Transverse colon (tissue), 4 donors: ENCODE measurements at regions not wholly inside any gene's neighbourhood (a gene's known extent, or its start where the extent isn't known, plus 50 kb on each side); places are given as distances from the start of the nearest gene placed in this dataset.

Experiments used
- DNase-seq: peaks from one replicate; pipeline ENCODE4 v3.0.0-alpha.2; 2019
- H3K27ac ChIP-seq, 4 donors: fragments of 200-600 bp; sonication (generic); 2 replicates each; pipeline ENCODE4 v1.5.1; 2016 to 2018; ENCODE audit warnings: inconsistent platforms in 4 of 4
- H3K27me3 ChIP-seq: fragments of 200-600 bp; sonication (generic); 2 replicates; pipeline ENCODE4 v1.5.1; 2017; ENCODE audit warnings: inconsistent platforms
- H3K36me3 ChIP-seq, 4 donors: fragments of 200-600 bp; sonication (generic); 2 replicates each; pipeline ENCODE4 v1.5.1; 2017 to 2019; ENCODE audit warnings: inconsistent platforms in 4 of 4
- H3K4me1 ChIP-seq, 4 donors: fragments of 200-600 bp; sonication (generic); 2 replicates each; pipeline ENCODE4 v1.5.1; 2017 to 2020; ENCODE audit warnings: inconsistent platforms in 4 of 4
- H3K4me3 ChIP-seq, 4 donors: fragments of 200-600 bp; sonication (generic); 1 replicate in 1 of 4; 2 replicates in 3 of 4; pipeline versions ENCODE4 v1.5.1 to v1.6.1; 2017 to 2019; ENCODE audit warnings: inconsistent platforms in 4 of 4
- H3K9me3 ChIP-seq, 2 donors: fragments of 200-600 bp; sonication (generic); 2 replicates each; pipeline ENCODE4 v1.5.1; 2017 to 2019; ENCODE audit warnings: inconsistent platforms in 2 of 2
- EP300 ChIP-seq: sonication (generic); formaldehyde crosslinking; IDR thresholded peaks from one replicate; pipeline ENCODE4 v1.6.1; 2017; ENCODE audit warnings: antibody characterized with exemption, low read depth
- POLR2A ChIP-seq: fragments of 450-650 bp; IDR thresholded peaks from one replicate; pipeline ENCODE4 v1.6.1; 2016; ENCODE audit warnings: antibody characterized with exemption, mild to moderate bottlenecking, moderate library complexity
- POLR2AphosphoS5 ChIP-seq, 3 donors: sonication (generic); formaldehyde crosslinking; IDR thresholded peaks; one replicate each; pipeline ENCODE4 v1.6.1; 2016; ENCODE audit warnings: antibody characterized with exemption in 3 of 3
- WGBS, 2 donors: methylation state at CpG; one replicate each; pipeline ENCODE4 v1.1.5; 2018; ENCODE audit warnings: low coverage in 1 of 2; 5-methylcytosine and 5-hydroxymethylcytosine counted together
- in situ Hi-C, 4 donors: fragments of 200-750 bp; cut with MboI; loops; one replicate each; pipeline versions ENCODE4 v1.15.0 to v1.15.1; 2017; ENCODE audit warnings: low sequenced_read_pairs in 3 of 4, low pct_ligation_motif_present in 1 of 4, low pct_unique_long_range_greater_than_20kb in 1 of 4
- intact Hi-C: fragments of 100-400 bp; cut with DNase I; formaldehyde crosslinking; loops from one replicate; pipeline ENCODE4 v1.15.1; 2023; ENCODE audit warnings: low total_unique reads
- TF ChIP-seq, protein P1 (sequence below), 5 experiments: fragments of 200-600 bp in 3 of 5; fragments of 450-650 bp in 2 of 5; sonication (generic) in 3 of 5; IDR thresholded peaks; 1 replicate in 2 of 5; 2 replicates in 3 of 5; pipeline ENCODE4 v1.5.1; 2016 to 2017; ENCODE audit warnings: antibody characterized with exemption in 5 of 5, inconsistent platforms in 3 of 5, mild to moderate bottlenecking in 2 of 5, moderate library complexity in 1 of 5

DNA sequence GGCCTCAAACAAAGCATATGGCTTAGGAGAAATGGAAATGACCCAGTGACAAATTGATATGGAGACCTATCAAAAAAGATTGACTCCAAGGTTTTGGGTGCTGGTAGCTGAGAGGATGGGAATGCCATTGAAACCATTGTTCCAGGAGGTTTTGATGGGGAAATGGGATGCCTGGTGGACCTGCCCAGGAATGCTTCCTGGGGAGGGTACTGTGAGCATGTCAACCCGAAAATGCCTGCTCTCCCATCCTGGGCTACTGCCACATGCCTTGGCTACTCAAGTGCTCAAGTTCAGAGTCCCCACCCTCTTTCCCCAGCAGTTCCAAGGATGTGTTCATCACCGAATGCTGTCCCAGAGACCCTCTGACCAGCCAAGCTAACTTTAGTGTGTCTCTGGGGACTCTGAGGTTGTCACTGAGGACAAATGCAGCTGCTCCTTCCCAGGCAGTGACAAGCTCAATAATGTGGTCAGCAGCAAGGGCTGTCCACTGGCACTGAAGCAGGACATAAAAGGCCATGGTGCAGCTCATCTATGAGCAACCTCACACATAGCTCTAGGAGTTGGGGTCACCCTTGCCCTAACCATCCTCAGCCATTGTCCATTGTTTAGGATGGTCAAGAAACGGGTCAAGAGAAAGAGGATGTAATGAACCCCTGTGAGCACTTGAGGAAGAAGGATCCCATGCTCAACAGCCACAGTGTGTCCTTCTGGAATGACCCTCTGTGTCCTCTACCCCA, 83.7 kb downstream of the TRIM29 start:
- no peak for TF ChIP-seq POLR2A
- TF ChIP-seq, protein P1, sequence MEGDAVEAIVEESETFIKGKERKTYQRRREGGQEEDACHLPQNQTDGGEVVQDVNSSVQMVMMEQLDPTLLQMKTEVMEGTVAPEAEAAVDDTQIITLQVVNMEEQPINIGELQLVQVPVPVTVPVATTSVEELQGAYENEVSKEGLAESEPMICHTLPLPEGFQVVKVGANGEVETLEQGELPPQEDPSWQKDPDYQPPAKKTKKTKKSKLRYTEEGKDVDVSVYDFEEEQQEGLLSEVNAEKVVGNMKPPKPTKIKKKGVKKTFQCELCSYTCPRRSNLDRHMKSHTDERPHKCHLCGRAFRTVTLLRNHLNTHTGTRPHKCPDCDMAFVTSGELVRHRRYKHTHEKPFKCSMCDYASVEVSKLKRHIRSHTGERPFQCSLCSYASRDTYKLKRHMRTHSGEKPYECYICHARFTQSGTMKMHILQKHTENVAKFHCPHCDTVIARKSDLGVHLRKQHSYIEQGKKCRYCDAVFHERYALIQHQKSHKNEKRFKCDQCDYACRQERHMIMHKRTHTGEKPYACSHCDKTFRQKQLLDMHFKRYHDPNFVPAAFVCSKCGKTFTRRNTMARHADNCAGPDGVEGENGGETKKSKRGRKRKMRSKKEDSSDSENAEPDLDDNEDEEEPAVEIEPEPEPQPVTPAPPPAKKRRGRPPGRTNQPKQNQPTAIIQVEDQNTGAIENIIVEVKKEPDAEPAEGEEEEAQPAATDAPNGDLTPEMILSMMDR (IDR thresholded peaks at IDR 0.05) = no peak
- TF ChIP-seq EP300 = no peak
- no peak for TF ChIP-seq POLR2AphosphoS5 (IDR thresholded peaks at IDR 0.05)
- Histone ChIP-seq H3K27ac (no peak overlapping the region), H3K4me3 (no peak overlapping the region), H3K4me1 (no peaks in the 10 kb centered on the region), H3K9me3 (no peaks in the 10 kb centered on the region), H3K27me3 (no peaks in the 10 kb centered on the region), H3K36me3 (no peaks in the 10 kb centered on the region)
- intact Hi-C loops (no loop called here), in situ Hi-C loops (no loop called here)
- no peak for DNase-seq
- WGBS, 2 donors = 78% methylated on average over 3 of the region's 3 CpGs; no CpG with 5 or more reads in 1 of the 2 donors

DNA sequence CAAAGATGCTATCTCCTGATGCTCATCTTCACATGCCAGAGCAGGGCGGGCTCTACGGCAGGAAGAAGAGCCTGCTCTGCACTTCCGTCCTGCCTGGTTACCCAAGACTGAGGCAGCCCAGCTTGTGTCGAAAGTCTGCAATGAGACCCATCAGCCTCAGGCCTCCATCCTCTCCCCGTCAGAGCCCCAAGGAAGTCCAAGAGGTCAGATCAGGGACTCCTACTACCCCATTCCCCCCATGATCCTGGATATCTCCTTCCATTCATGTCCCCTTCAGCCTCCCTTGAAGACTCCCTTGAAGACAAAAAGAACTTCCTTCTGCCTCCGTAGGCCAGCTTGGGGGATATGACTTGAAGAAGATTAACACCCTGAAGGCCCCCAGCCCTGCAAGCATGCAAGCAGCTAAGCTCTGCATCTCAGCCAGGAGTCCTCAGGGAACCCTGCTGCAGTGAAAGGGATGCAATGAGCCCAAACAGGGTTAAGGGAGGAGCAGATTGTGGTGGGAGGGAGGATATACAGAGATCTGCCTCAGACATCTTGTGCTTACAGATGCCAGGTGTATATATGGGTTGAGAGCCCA, 85.6 kb downstream of the TRIM29 start:
- H3K36me3 ChIP-seq = no peaks in the 10 kb centered on the region
- H3K27me3 ChIP-seq = no peaks in the 10 kb centered on the region
- no peak overlapping the region for H3K4me3 ChIP-seq
- H3K9me3 ChIP-seq = peaks cover 4 to 5% of the 10 kb centered on the region in 2 donors
- intact Hi-C loops (no loop called here), in situ Hi-C loops (no loop called here)
- no peak for DNase-seq
- no peak overlapping the region for H3K27ac ChIP-seq
- TF ChIP-seq EP300 (no peak), POLR2A (no peak), POLR2AphosphoS5 (IDR thresholded peaks at IDR 0.05) (no peak)
- TF ChIP-seq, protein P1 (IDR thresholded peaks at IDR 0.05) = no peak
- no peaks in the 10 kb centered on the region for H3K4me1 ChIP-seq
- 91% methylated on average over 6 of the region's 6 CpGs; no CpG with 5 or more reads in 1 of the 2 donors for WGBS, 2 donors

DNA sequence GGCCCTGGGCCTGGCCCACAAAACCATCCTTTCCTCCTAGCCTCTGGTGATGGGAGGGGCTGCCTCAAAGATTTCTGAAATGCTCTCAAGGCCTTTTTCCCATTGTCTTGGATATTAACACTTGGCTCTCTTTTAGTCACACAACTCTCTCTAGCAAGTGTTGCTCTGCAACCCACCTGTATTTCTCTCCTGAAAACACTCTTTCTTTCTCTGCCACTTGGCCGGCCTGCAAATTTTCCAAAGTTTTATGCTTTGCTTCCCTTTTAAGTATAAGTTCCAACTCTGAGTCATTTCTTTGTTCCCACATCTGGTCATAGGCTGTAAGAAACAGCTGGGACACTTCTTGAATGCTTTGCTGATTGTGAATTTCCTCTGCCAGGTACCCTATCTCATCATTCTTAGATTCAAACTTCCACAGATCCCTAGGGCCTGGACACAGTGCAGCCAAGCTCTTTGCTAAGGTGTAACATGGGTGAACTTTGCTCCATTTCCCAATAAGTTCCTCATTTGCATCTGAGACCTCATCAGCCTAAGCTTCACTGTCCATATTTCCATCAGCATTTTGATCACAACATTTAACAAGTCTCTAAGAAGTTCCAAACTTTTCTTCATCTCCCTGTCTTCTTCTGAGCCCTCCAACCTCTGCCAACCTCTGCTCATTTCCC, 93.8 kb downstream of the TRIM29 start:
- intact Hi-C loops = no loop called here
- H3K4me1 ChIP-seq = no peaks in the 10 kb centered on the region
- no peaks in the 10 kb centered on the region for H3K36me3 ChIP-seq
- TF ChIP-seq, protein P1 (IDR thresholded peaks at IDR 0.05) = no peak
- TF ChIP-seq POLR2A (no peak), POLR2AphosphoS5 (IDR thresholded peaks at IDR 0.05) (no peak), EP300 (no peak)
- no peak for DNase-seq
- H3K27me3 ChIP-seq = no peaks in the 10 kb centered on the region
- WGBS, 2 donors = 80 to 91% methylated on average over 1 of the region's 1 CpG
- in situ Hi-C loops = no loop called here
- H3K27ac ChIP-seq = no peak overlapping the region
- peaks cover 5 to 6% of the 10 kb centered on the region in 2 donors for H3K9me3 ChIP-seq
- H3K4me3 ChIP-seq = no peak overlapping the region

DNA sequence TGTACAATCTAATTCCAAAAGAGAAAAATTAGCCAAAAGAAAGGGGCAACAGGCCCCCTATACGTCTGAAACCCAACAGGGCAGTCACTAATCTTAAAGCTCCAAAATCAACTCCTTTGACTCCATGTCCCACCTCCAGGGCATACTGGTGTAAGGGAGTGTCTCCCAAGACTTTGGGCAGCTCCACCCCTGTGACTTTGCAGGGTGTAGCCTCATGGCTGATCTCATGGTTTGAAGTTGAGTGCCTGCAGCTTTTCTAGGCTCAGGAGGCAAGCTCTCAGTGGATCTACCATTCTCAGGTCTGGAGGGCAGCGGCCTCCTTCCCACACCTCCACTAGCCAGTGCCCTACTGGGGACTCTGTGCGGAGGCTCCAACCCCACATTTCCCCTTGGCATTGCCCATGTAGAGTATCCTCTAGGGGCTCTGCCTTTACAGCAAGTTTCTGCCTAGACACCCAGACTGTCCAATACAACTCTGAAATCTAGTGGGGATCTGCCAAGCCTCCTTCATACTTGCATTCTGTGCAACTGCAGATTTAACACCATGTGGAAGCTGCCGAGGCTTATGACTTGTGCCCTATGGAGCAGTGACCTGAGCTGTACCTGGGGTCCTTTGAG, 94.5 kb downstream of the TRIM29 start:
- in situ Hi-C loops = no loop called here
- no peaks in the 10 kb centered on the region for H3K4me1 ChIP-seq
- H3K27me3 ChIP-seq = no peaks in the 10 kb centered on the region
- no peaks in the 10 kb centered on the region for H3K36me3 ChIP-seq
- peaks cover 5 to 6% of the 10 kb centered on the region in 2 donors for H3K9me3 ChIP-seq
- TF ChIP-seq, protein P1 (IDR thresholded peaks at IDR 0.05) = no peak
- TF ChIP-seq EP300 (no peak), POLR2AphosphoS5 (IDR thresholded peaks at IDR 0.05) (no peak), POLR2A (no peak)
- H3K4me3 ChIP-seq = no peak overlapping the region
- no peak overlapping the region for H3K27ac ChIP-seq
- WGBS, 2 donors = 77 to 100% methylated on average over 1 to 4 of the region's 4 CpGs
- DNase-seq = no peak
- intact Hi-C loops = no loop called here
